ENCODE measurements at regions not wholly inside any gene's neighbourhood (a gene's known extent, or its start where the extent isn't known, plus 50 kb on each side); places are given as distances from the start of the nearest gene placed in this dataset.

GRCh38 chr6:16855460-16855859 lies 94.2 kb upstream of the ATXN1 start:
- no peak overlapping the region for H3K4me3 Mint-ChIP-seq
- no peak for DNase-seq
- H3K36me3 Mint-ChIP-seq = no peaks in the 10 kb centered on the region

GRCh38 chr6:16854986-16855385 lies 93.7 kb upstream of the ATXN1 start:
- Mint-ChIP-seq H3K27me3 (peaks cover 43% of the 10 kb centered on the region), H3K36me3 (no peaks in the 10 kb centered on the region), H3K4me1 (peaks cover 8% of the 10 kb centered on the region), H3K9me3 (no peaks in the 10 kb centered on the region), H3K27ac (no peak overlapping the region), H3K4me3 (no peak overlapping the region)
- DNase-seq = no peak

More at GRCh38 chr6:16855460-16855859, 94.2 kb upstream of the ATXN1 start:
- H3K4me1 Mint-ChIP-seq = peaks cover 8% of the 10 kb centered on the region
- peaks cover 38% of the 10 kb centered on the region for H3K27me3 Mint-ChIP-seq
- no peaks in the 10 kb centered on the region for H3K9me3 Mint-ChIP-seq
- no peak overlapping the region for H3K27ac Mint-ChIP-seq

GRCh38 chr6:16852671-16853070 lies 91.4 kb upstream of the ATXN1 start:
- no peak for DNase-seq
- peaks cover 51% of the 10 kb centered on the region for H3K27me3 Mint-ChIP-seq
- peaks cover 10% of the 10 kb centered on the region for H3K4me1 Mint-ChIP-seq
- no peak overlapping the region for H3K4me3 Mint-ChIP-seq
- H3K36me3 Mint-ChIP-seq = no peaks in the 10 kb centered on the region
- H3K9me3 Mint-ChIP-seq = no peaks in the 10 kb centered on the region
- no peak overlapping the region for H3K27ac Mint-ChIP-seq

- no peak overlapping the region for H3K4me3 Mint-ChIP-seq
Measured at GRCh38 chr6:16851758-16852157, 90.5 kb upstream of the ATXN1 start.

GRCh38 chr6:16851044-16851540 lies 89.8 kb upstream of the ATXN1 start:
- no peak overlapping the region for H3K27ac Mint-ChIP-seq
- peaks cover 10% of the 10 kb centered on the region for H3K4me1 Mint-ChIP-seq
- no peak overlapping the region for H3K4me3 Mint-ChIP-seq
- H3K36me3 Mint-ChIP-seq = no peaks in the 10 kb centered on the region
- H3K9me3 Mint-ChIP-seq = no peaks in the 10 kb centered on the region
- peaks cover 51% of the 10 kb centered on the region for H3K27me3 Mint-ChIP-seq
- DNase-seq = no peak

More at GRCh38 chr6:16851758-16852157, 90.5 kb upstream of the ATXN1 start:
- Mint-ChIP-seq H3K4me1 (peaks cover 10% of the 10 kb centered on the region), H3K27me3 (peaks cover 51% of the 10 kb centered on the region), H3K36me3 (no peaks in the 10 kb centered on the region), H3K27ac (no peak overlapping the region), H3K9me3 (no peaks in the 10 kb centered on the region)
- DNase-seq = no peak

DNA sequence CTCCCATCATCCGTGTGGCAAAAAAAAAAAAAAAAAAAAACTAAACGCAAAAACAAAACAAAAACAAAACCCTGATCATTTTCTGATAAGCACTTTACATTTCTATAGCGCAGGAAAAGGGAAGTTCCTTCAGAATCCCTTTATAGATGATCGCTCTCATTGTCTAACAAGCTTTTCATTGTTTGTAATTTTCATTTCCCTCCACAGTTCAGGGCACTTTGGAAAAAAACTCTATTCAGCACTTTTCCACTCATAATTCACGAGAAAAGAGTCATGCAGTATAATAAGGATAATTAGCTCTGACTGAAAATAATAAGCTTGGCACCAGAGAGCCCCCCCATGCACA lies 89.4 kb upstream of the ATXN1 start:
- H3K4me1 Mint-ChIP-seq = peaks cover 10% of the 10 kb centered on the region
- H3K27ac Mint-ChIP-seq = no peak overlapping the region
- H3K27me3 Mint-ChIP-seq = peaks cover 51% of the 10 kb centered on the region
- H3K4me3 Mint-ChIP-seq = no peak overlapping the region
- no peak for DNase-seq
- no peaks in the 10 kb centered on the region for H3K36me3 Mint-ChIP-seq
- H3K9me3 Mint-ChIP-seq = no peaks in the 10 kb centered on the region

GRCh38 chr6:16849988-16850680 lies 88.9 kb upstream of the ATXN1 start:
- DNase-seq = no peak
- Mint-ChIP-seq H3K27ac (no peak overlapping the region), H3K27me3 (peaks cover 51% of the 10 kb centered on the region), H3K4me3 (no peak overlapping the region), H3K4me1 (peaks cover 9% of the 10 kb centered on the region), H3K9me3 (no peaks in the 10 kb centered on the region), H3K36me3 (no peaks in the 10 kb centered on the region)

DNA sequence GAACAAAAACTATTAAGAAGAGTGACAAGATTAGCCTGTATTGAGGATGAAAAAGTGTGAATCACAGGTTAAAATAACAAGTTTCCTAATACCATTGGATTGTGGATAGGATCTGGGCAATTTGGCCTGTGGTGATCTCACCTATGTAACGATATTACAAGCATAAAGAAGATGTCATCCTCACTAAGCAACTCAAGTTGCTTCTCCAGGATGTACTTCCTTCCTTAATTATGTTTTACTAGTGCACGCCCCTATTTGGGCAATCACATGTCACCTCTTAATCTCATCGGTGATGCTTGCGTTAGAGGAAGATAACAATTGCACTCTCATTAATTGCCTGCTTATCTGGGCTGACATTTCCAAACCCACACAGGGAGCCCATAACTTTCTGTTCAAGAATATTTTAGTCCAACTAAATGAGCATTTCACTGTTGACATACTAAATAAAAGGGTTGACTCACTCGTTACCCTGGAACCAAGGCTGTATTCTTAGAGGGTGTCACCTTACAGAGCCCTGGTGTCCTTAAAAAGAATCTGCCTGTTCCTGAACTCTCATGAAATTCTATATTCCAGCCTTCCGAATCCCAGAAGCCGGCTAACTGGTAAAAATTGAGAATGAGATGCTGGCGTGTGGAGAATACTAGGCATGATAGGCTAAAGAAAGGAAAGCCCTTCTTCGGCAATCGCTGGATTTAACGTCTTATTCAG lies 88.2 kb upstream of the ATXN1 start:
- H3K4me3 Mint-ChIP-seq = no peak overlapping the region
- H3K27me3 Mint-ChIP-seq = peaks cover 48% of the 10 kb centered on the region
- H3K27ac Mint-ChIP-seq = no peak overlapping the region
- H3K36me3 Mint-ChIP-seq = no peaks in the 10 kb centered on the region
- peaks cover 8% of the 10 kb centered on the region for H3K4me1 Mint-ChIP-seq
- DNase-seq = no peak
- no peaks in the 10 kb centered on the region for H3K9me3 Mint-ChIP-seq

- DNase-seq = no peak
- no peaks in the 10 kb centered on the region for H3K9me3 Mint-ChIP-seq
- H3K27me3 Mint-ChIP-seq = peaks cover 26% of the 10 kb centered on the region
- no peaks in the 10 kb centered on the region for H3K36me3 Mint-ChIP-seq
- peaks cover 2% of the 10 kb centered on the region for H3K4me1 Mint-ChIP-seq
- H3K4me3 Mint-ChIP-seq = no peak overlapping the region
- H3K27ac Mint-ChIP-seq = no peak overlapping the region
Measured at GRCh38 chr6:16846399-16846778, 85.1 kb upstream of the ATXN1 start.

DNA sequence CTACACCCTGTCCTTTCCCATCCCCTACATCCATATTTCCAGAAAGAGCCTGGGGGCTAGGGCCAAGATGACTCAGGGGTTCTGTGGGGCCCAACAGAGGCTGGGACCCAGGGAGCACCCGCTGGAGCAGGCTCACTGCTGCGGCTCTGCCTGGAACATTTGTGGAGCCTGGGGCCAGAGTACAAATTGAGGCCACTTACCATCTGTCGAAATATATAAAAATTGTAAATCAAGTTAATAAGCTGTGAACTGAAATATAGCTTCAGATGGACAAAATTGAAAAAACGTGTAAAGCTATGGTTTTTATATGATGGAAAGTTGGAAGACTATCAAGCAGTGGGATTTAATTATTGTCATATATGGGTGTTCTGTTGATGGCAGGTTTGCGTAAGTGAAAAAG lies 82.9 kb upstream of the ATXN1 start:
- DNase-seq = no peak
- no peaks in the 10 kb centered on the region for H3K36me3 Mint-ChIP-seq
- peaks cover 4% of the 10 kb centered on the region for H3K27me3 Mint-ChIP-seq
- H3K9me3 Mint-ChIP-seq = no peaks in the 10 kb centered on the region
- H3K4me3 Mint-ChIP-seq = no peak overlapping the region
- no peak overlapping the region for H3K27ac Mint-ChIP-seq
- no peaks in the 10 kb centered on the region for H3K4me1 Mint-ChIP-seq

DNA sequence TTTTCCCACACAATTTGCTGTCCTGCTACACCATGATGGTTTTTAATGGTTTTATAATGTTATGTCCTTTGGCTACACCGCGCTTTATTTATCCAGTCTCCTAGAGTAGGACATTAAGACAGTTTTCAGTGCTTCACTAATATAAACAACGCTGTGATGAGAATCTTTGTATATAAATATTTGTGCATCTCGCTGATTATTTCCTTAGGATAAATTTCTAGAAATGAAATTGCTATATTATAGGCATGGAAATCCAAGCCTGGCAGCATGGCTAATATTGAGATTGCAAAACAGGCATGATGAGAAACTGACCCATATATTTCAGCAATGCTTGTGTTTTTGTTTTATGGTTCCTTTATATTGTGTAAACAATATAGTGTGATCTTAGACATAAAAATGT lies 81.4 kb upstream of the ATXN1 start:
- H3K4me3 Mint-ChIP-seq = no peak overlapping the region
- peaks cover 6% of the 10 kb centered on the region for H3K4me1 Mint-ChIP-seq
- no peaks in the 10 kb centered on the region for H3K36me3 Mint-ChIP-seq
- H3K27ac Mint-ChIP-seq = no peak overlapping the region
- DNase-seq = no peak
- no peaks in the 10 kb centered on the region for H3K9me3 Mint-ChIP-seq
- no peaks in the 10 kb centered on the region for H3K27me3 Mint-ChIP-seq

DNA sequence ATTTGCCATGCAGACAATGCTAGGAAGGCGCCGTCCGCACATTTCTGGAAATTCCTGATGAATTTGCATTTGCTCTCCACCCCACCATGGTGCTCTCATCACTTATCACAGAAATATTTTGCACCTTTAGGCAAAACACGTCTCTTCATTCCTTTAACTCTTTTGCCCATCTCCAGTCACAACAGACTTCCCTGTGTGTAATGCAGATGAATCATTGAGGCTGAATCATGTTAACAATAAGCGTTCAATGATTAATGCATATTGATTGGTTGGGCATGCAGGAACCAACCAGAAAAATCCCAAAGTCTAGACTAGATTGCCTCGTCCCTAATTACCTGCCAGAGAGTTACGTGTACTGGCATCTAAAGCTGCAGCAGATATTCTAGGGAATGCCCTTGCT lies 80.0 kb upstream of the ATXN1 start:
- no peaks in the 10 kb centered on the region for H3K36me3 Mint-ChIP-seq
- H3K27ac Mint-ChIP-seq = no peak overlapping the region
- peaks cover 21% of the 10 kb centered on the region for H3K4me1 Mint-ChIP-seq
- no peak for DNase-seq
- no peaks in the 10 kb centered on the region for H3K9me3 Mint-ChIP-seq
- H3K4me3 Mint-ChIP-seq = no peak overlapping the region
- no peaks in the 10 kb centered on the region for H3K27me3 Mint-ChIP-seq

DNA sequence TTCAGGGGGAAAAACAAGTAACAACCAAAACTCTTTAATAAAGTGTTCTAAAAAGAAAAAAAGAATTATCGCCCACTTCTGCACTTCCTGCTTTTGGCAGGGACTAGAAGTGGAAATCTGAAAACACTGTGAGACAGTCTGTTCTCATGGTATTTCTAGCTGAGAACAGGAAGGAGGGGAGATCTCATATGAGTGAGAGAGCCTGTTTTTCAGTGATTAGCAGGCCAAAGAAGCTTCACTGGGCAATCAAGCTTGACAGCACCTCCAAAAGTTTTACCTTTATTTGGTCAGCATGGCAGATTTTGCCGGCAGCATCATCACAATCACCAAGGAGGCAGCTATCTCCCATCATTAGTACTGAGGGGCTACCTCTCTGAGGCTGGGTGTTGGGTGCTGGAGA lies 79.5 kb upstream of the ATXN1 start:
- no peak overlapping the region for H3K27ac Mint-ChIP-seq
- no peak for DNase-seq
- H3K27me3 Mint-ChIP-seq = no peaks in the 10 kb centered on the region
- H3K36me3 Mint-ChIP-seq = no peaks in the 10 kb centered on the region
- peaks cover 25% of the 10 kb centered on the region for H3K4me1 Mint-ChIP-seq
- no peak overlapping the region for H3K4me3 Mint-ChIP-seq
- H3K9me3 Mint-ChIP-seq = no peaks in the 10 kb centered on the region

DNA sequence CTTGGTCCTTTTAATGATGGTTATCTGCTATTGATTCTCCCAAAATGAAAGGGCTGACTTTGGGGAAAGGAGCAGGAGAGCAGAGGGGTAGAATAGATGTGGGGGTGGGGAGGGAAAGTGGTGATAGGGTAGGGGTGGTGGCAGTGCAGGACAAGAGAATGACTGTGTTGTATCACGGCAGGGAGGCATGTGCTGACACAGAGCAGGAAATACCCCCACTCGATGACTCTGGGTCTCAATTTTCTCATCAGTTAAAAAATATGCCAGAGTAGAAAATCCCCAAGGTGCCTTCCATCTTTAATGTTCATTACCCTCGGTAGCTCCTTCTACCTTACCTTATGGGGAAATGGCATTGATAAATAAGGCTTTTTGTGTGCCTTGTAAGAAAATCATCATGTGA lies 79.0 kb upstream of the ATXN1 start:
- Mint-ChIP-seq H3K4me1 (peaks cover 25% of the 10 kb centered on the region), H3K4me3 (no peak overlapping the region), H3K27ac (no peak overlapping the region), H3K27me3 (no peaks in the 10 kb centered on the region), H3K9me3 (no peaks in the 10 kb centered on the region), H3K36me3 (no peaks in the 10 kb centered on the region)
- DNase-seq = no peak

DNA sequence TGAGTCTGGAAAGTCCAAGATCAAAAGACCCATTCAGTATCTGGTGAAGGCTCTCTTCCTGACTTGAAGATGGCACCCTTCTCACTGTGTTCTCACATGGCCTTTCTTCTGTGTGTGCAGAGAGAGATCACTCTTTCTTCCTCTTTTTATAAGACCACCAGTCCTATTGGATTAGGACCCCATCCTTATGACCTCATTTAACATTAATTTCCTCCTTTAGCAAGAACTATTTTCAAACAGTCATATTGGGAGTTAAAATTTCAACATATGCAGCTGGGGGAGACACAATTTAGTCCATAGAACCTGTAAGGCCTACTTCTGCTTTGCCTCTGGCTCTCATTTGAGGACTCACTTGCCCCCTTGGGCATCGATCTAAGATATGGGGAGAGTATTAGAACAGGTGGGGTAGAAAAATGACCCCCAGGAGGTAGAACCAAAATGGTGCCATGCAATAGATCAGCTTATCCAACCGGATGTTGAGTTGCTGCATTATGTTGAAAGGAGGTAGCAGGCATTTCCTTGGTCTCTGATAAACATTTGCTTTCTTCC lies 78.4 kb upstream of the ATXN1 start:
- no peak overlapping the region for H3K27ac Mint-ChIP-seq

More for the DNA sequence above, 78.4 kb upstream of the ATXN1 start:
- Mint-ChIP-seq H3K27me3 (no peaks in the 10 kb centered on the region), H3K9me3 (no peaks in the 10 kb centered on the region), H3K36me3 (no peaks in the 10 kb centered on the region), H3K4me1 (peaks cover 25% of the 10 kb centered on the region), H3K4me3 (no peak overlapping the region)
- no peak for DNase-seq

All from activated naive CD8-positive, alpha-beta T cell treated with anti-CD3 and anti-CD28 coated beads for 36 hours (primary cell).